ENCODE measurements at regions not wholly inside any gene's neighbourhood (a gene's known extent, or its start where the extent isn't known, plus 50 kb on each side); places are given as distances from the start of the nearest gene placed in this dataset.

- POLR2A ChIA-PET: no interaction called here
- Mint-ChIP-seq H3K27ac (ENCODE audit: low read depth, unreplicated experiment) (no peak overlapping the region), H3K4me3 (ENCODE audit: unreplicated experiment) (no peak overlapping the region), H3K4me1 (ENCODE audit: insufficient read depth, unreplicated experiment) (no peaks in the 10 kb centered on the region), H3K27me3 (ENCODE audit: insufficient read depth, unreplicated experiment) (no peaks in the 10 kb centered on the region), H3K9me3 (ENCODE audit: unreplicated experiment) (no peaks in the 10 kb centered on the region), H3K36me3 (ENCODE audit: insufficient read depth, unreplicated experiment) (no peaks in the 10 kb centered on the region)
- DNase-seq (ENCODE audit: unreplicated experiment): no peak
- no TSS peak for BruUV-seq (replicated peaks)
- CTCF ChIA-PET: interaction anchor here (0.6 kb wide), 1 partner anchor 31 kb away, joined by 3 read pairs; no protein-coding TSS in a partner anchor
- TF ChIP-seq, protein P1, sequence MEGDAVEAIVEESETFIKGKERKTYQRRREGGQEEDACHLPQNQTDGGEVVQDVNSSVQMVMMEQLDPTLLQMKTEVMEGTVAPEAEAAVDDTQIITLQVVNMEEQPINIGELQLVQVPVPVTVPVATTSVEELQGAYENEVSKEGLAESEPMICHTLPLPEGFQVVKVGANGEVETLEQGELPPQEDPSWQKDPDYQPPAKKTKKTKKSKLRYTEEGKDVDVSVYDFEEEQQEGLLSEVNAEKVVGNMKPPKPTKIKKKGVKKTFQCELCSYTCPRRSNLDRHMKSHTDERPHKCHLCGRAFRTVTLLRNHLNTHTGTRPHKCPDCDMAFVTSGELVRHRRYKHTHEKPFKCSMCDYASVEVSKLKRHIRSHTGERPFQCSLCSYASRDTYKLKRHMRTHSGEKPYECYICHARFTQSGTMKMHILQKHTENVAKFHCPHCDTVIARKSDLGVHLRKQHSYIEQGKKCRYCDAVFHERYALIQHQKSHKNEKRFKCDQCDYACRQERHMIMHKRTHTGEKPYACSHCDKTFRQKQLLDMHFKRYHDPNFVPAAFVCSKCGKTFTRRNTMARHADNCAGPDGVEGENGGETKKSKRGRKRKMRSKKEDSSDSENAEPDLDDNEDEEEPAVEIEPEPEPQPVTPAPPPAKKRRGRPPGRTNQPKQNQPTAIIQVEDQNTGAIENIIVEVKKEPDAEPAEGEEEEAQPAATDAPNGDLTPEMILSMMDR (IDR thresholded peaks at IDR 0.05; ENCODE audit: unreplicated experiment): no peak
- intact Hi-C loops (cut with micrococcal nuclease): no loop called here
Observed at GRCh38 chr11:29847219-29847618, 169.6 kb downstream of the KCNA4 start.

- Mint-ChIP-seq H3K27me3 (ENCODE audit: insufficient read depth, unreplicated experiment) (no peaks in the 10 kb centered on the region), H3K36me3 (ENCODE audit: insufficient read depth, unreplicated experiment) (no peaks in the 10 kb centered on the region), H3K4me1 (ENCODE audit: insufficient read depth, unreplicated experiment) (no peaks in the 10 kb centered on the region), H3K4me3 (ENCODE audit: unreplicated experiment) (no peak overlapping the region), H3K9me3 (ENCODE audit: unreplicated experiment) (no peaks in the 10 kb centered on the region), H3K27ac (ENCODE audit: low read depth, unreplicated experiment) (no peak overlapping the region)
- no peak for DNase-seq (ENCODE audit: unreplicated experiment)
- ChIA-PET POLR2A (interaction anchor here (0.6 kb wide), 1 partner anchor 265 kb away, joined by 3 read pairs; no protein-coding TSS in a partner anchor), CTCF (interaction anchor here (0.6 to 1.3 kb wide), 3 partner anchors 39 to 488 kb away, joined by 3 to 4 read pairs (median 3); no protein-coding TSS in a partner anchor)
- no TSS peak for BruUV-seq (replicated peaks)
- intact Hi-C loops (cut with micrococcal nuclease): no loop called here
- TF ChIP-seq, protein P1 (IDR thresholded peaks at IDR 0.05; ENCODE audit: unreplicated experiment): no peak
Observed at GRCh38 chr11:29844701-29845379, 172.0 kb downstream of the KCNA4 start.

DNA sequence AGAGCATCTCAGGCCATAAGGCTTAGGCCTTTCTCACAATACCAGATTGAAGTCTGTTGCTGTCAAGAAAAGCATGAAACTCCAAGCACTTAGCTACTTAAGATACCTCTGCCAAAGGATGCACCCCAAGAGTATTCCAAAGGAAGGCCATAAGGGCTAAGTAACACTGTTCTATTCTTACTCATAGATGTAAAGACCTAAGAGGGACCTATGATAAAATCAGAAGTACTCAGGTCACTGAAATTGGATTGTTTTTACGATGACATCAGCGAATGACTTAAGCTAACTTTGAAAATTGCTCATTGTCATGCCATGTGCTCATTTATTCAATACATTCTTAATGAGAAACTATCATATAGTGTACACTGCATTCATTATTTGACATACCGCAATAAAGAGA lies 172.8 kb downstream of the KCNA4 start:
- no TSS peak for BruUV-seq (replicated peaks)

GRCh38 chr11:29842061-29842460 lies 174.8 kb downstream of the KCNA4 start:
- no TSS peak for BruUV-seq (replicated peaks)
- TF ChIP-seq, protein P1 (IDR thresholded peaks at IDR 0.05; ENCODE audit: unreplicated experiment): no peak
- POLR2A ChIA-PET: no interaction called here
- H3K27me3 Mint-ChIP-seq (ENCODE audit: insufficient read depth, unreplicated experiment): no peaks in the 10 kb centered on the region
- no peaks in the 10 kb centered on the region for H3K9me3 Mint-ChIP-seq (ENCODE audit: unreplicated experiment)
- no peaks in the 10 kb centered on the region for H3K4me1 Mint-ChIP-seq (ENCODE audit: insufficient read depth, unreplicated experiment)
- no peak for DNase-seq (ENCODE audit: unreplicated experiment)
- no peaks in the 10 kb centered on the region for H3K36me3 Mint-ChIP-seq (ENCODE audit: insufficient read depth, unreplicated experiment)
- H3K4me3 Mint-ChIP-seq (ENCODE audit: unreplicated experiment): no peak overlapping the region
- intact Hi-C loops (cut with micrococcal nuclease): no loop called here
- no peak overlapping the region for H3K27ac Mint-ChIP-seq (ENCODE audit: low read depth, unreplicated experiment)
- CTCF ChIA-PET: interaction anchor here (0.6 to 1.0 kb wide), 2 partner anchors 114 to 205 kb away, joined by 3 to 4 read pairs; no protein-coding TSS in a partner anchor

More for the DNA sequence above, 172.8 kb downstream of the KCNA4 start:
- Mint-ChIP-seq H3K4me1 (ENCODE audit: insufficient read depth, unreplicated experiment) (no peaks in the 10 kb centered on the region), H3K4me3 (ENCODE audit: unreplicated experiment) (no peak overlapping the region), H3K36me3 (ENCODE audit: insufficient read depth, unreplicated experiment) (no peaks in the 10 kb centered on the region), H3K27me3 (ENCODE audit: insufficient read depth, unreplicated experiment) (no peaks in the 10 kb centered on the region), H3K9me3 (ENCODE audit: unreplicated experiment) (no peaks in the 10 kb centered on the region), H3K27ac (ENCODE audit: low read depth, unreplicated experiment) (no peak overlapping the region)
- POLR2A ChIA-PET: no interaction called here
- TF ChIP-seq, protein P1 (IDR thresholded peaks at IDR 0.05; ENCODE audit: unreplicated experiment): no peak
- CTCF ChIA-PET: interaction anchor here (1.3 kb wide), 1 partner anchor 299 kb away, joined by 4 read pairs; no protein-coding TSS in a partner anchor
- DNase-seq (ENCODE audit: unreplicated experiment): no peak
- intact Hi-C loops (cut with micrococcal nuclease): no loop called here
